PC-9 (cell line): ENCODE measurements at regions not wholly inside any gene's neighbourhood (a gene's known extent, or its start where the extent isn't known, plus 50 kb on each side); places are given as distances from the start of the nearest gene placed in this dataset.

ENCODE experiments used
- BruUV-seq: library from RNA; stranded (reverse); fragments of 400-500 nt; replicated peaks from 2 replicates; lab custom pipeline; 2021; lab: Mats Ljungman, UMichigan
- CTCF ChIA-PET: fragments of 300-600 bp; sonication (Branson Sonifier 250); formaldehyde crosslinking; loops from one replicate; lab custom pipeline; 2022; ENCODE audit warnings: antibody characterized with exemption; lab: Charles Lee
- POLR2A ChIA-PET: fragments of 300-600 bp; sonication (Branson Sonifier 250); formaldehyde crosslinking; loops from one replicate; lab custom pipeline; 2022; ENCODE audit warnings: antibody characterized with exemption; ENCODE audit not compliant: unreplicated experiment; lab: Charles Lee
- DNase-seq, 2 experiments: peaks; one replicate each; pipeline versions ENCODE4 v3.0.0 to v3.0.0-alpha.2; 2015 to 2022; ENCODE audit warnings: mixed read lengths in 1 of 2
- H2AFZ ChIP-seq: fragments of 200-600 bp; sonication (generic); 2 replicates; pipeline ENCODE4 v1.8.1; 2017; ENCODE audit warnings: antibody characterized with exemption
- H3F3A ChIP-seq: fragments of 200-600 bp; sonication (generic); 2 replicates; pipeline ENCODE4 v1.8.1; 2017; ENCODE audit warnings: antibody characterized with exemption, mild to moderate bottlenecking, low read depth; ENCODE audit not compliant: insufficient read depth
- H3K27ac ChIP-seq: fragments of 200-600 bp; sonication (generic); 2 replicates; pipeline ENCODE4 v1.6.1; 2016; ENCODE audit warnings: mixed run types
- H3K27me3 ChIP-seq: fragments of 200-600 bp; sonication (generic); 2 replicates; pipeline ENCODE4 v1.6.1; 2016; ENCODE audit warnings: low read depth, mixed run types; ENCODE audit not compliant: insufficient read depth
- H3K36me3 ChIP-seq: fragments of 200-600 bp; sonication (generic); 2 replicates; pipeline ENCODE4 v1.6.1; 2016; ENCODE audit warnings: low read depth, mixed run types
- H3K4me1 ChIP-seq: fragments of 200-600 bp; sonication (generic); replicated peaks from 2 replicates; pipeline ENCODE4 v1.6.1; 2016; ENCODE audit warnings: mixed run types; ENCODE audit not compliant: insufficient read depth
- H3K4me2 ChIP-seq: fragments of 200-600 bp; sonication (generic); 2 replicates; pipeline ENCODE4 v1.6.1; 2017; ENCODE audit warnings: mixed run types
- H3K4me3 ChIP-seq: fragments of 200-600 bp; sonication (generic); 2 replicates; pipeline ENCODE4 v1.6.1; 2016; ENCODE audit warnings: mixed run types
- H3K79me2 ChIP-seq: fragments of 200-600 bp; sonication (generic); 2 replicates; pipeline ENCODE4 v1.6.1; 2017; ENCODE audit warnings: low read depth, mixed run types
- H3K9me2 ChIP-seq: fragments of 200-600 bp; sonication (generic); 2 replicates; pipeline ENCODE4 v1.8.1; 2017; ENCODE audit warnings: mild to moderate bottlenecking; ENCODE audit not compliant: insufficient read depth
- H3K9me3 ChIP-seq: fragments of 200-600 bp; sonication (generic); 2 replicates; pipeline ENCODE4 v1.8.1; 2016; ENCODE audit warnings: low read depth; ENCODE audit not compliant: insufficient read depth
- H4K20me1 ChIP-seq: fragments of 200-600 bp; sonication (generic); 2 replicates; pipeline ENCODE4 v1.8.1; 2017; ENCODE audit not compliant: insufficient read depth
- CTCF ChIP-seq: fragments of 200-600 bp; sonication (generic); conservative IDR thresholded peaks from 2 replicates; pipeline ENCODE4 v1.6.1; 2017; ENCODE audit warnings: mixed run types, antibody characterized with exemption, mild to moderate bottlenecking, moderate library complexity
- EZH2 ChIP-seq: fragments of 200-600 bp; sonication (generic); IDR thresholded peaks from 2 replicates; pipeline ENCODE4 v1.8.0; 2017; ENCODE audit warnings: antibody characterized with exemption, low read depth
- intact Hi-C: fragments of 100-400 bp; cut with micrococcal nuclease; formaldehyde crosslinking; loops from one replicate; pipeline ENCODE4 v1.10.0; 2022; ENCODE audit not compliant: unreplicated experiment

GRCh38 chr19:31424861-31425620 lies 75.8 kb upstream of the TSHZ3 start:
- no peaks in the 10 kb centered on the region for H3F3A ChIP-seq
- DNase-seq = no peak
- no peaks in the 10 kb centered on the region for H3K4me1 ChIP-seq
- TF ChIP-seq EZH2 (no peak), CTCF (no peak)
- no peaks in the 10 kb centered on the region for H3K79me2 ChIP-seq
- no peaks in the 10 kb centered on the region for H3K36me3 ChIP-seq
- intact Hi-C loops = no loop called here
- H3K27me3 ChIP-seq = peaks cover 47% of the 10 kb centered on the region
- no TSS peak for BruUV-seq
- no peaks in the 10 kb centered on the region for H3K9me2 ChIP-seq
- no peaks in the 10 kb centered on the region for H3K9me3 ChIP-seq
- no peak overlapping the region for H2AFZ ChIP-seq
- H3K27ac ChIP-seq = no peak overlapping the region
- POLR2A ChIA-PET = no interaction called here
- CTCF ChIA-PET = no interaction called here
- H3K4me3 ChIP-seq = no peak overlapping the region
- H4K20me1 ChIP-seq = no peaks in the 10 kb centered on the region
- H3K4me2 ChIP-seq = no peak overlapping the region

GRCh38 chr19:31427857-31428256 lies 78.6 kb upstream of the TSHZ3 start:
- H3F3A ChIP-seq = no peaks in the 10 kb centered on the region
- ChIA-PET POLR2A (no interaction called here), CTCF (no interaction called here)
- no peak overlapping the region for H2AFZ ChIP-seq
- H3K27ac ChIP-seq = no peak overlapping the region
- H3K9me2 ChIP-seq = no peaks in the 10 kb centered on the region
- intact Hi-C loops = no loop called here
- BruUV-seq = no TSS peak
- H3K27me3 ChIP-seq = peaks cover 20% of the 10 kb centered on the region
- no peak overlapping the region for H3K4me2 ChIP-seq
- no peaks in the 10 kb centered on the region for H3K4me1 ChIP-seq
- no peak overlapping the region for H3K4me3 ChIP-seq
- no peaks in the 10 kb centered on the region for H3K9me3 ChIP-seq
- H3K36me3 ChIP-seq = no peaks in the 10 kb centered on the region
- TF ChIP-seq EZH2 (no peak), CTCF (no peak)
- no peaks in the 10 kb centered on the region for H4K20me1 ChIP-seq
- H3K79me2 ChIP-seq = no peaks in the 10 kb centered on the region
- no peak for DNase-seq

- intact Hi-C loops = no loop called here
- no peak for TF ChIP-seq EZH2
- no peak for TF ChIP-seq CTCF
- ChIA-PET POLR2A (no interaction called here), CTCF (no interaction called here)
- Histone ChIP-seq H3K4me3 (no peak overlapping the region), H3K4me1 (no peaks in the 10 kb centered on the region), H3K9me3 (no peaks in the 10 kb centered on the region), H3K27ac (no peak overlapping the region), H3K9me2 (no peaks in the 10 kb centered on the region), H4K20me1 (no peaks in the 10 kb centered on the region), H3K79me2 (no peaks in the 10 kb centered on the region), H3K27me3 (peaks cover 2% of the 10 kb centered on the region), H3F3A (no peaks in the 10 kb centered on the region), H2AFZ (no peak overlapping the region), H3K4me2 (no peak overlapping the region), H3K36me3 (no peaks in the 10 kb centered on the region)
- DNase-seq = no peak
- no TSS peak for BruUV-seq
Measured at GRCh38 chr19:31430381-31430780, 81.1 kb upstream of the TSHZ3 start.
